NCI-H128 (cell line): ENCODE measurements at regions not wholly inside any gene's neighbourhood (a gene's known extent, or its start where the extent isn't known, plus 50 kb on each side); places are given as distances from the start of the nearest gene placed in this dataset.
"Not testable (repeated sequence)": the region's sequence is repeated elsewhere in the genome, so short reads cannot be mapped to it uniquely, and the experiment has no call there.

Experiments used
- DNase-seq: peaks from one replicate; lab custom pipeline; 2025; ENCODE audit not compliant: unreplicated experiment; lab: John Stamatoyannopoulos, UW

DNA sequence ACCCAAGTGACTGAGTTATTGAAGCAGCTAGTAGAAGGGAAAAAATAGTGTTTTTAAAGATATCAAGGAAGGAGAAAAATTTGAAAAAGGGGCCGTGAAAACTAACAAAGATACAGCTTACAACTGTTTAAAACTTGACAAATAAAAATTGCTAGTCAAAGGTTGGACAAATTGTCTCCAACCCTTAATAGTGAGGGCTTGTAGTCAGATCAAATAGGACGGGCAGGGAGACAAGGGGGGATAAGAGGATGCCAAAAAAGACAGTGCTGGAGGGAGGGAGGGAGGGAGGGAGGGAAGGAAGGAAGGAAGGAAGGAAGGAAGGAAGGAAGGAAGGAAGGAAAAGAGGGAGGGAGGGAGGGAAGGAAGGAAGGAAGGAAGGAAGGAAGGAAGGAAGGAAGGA is 1825.8 kb upstream of the MIR17HG start:
- DNase-seq, result not testable (repeated sequence)

DNA sequence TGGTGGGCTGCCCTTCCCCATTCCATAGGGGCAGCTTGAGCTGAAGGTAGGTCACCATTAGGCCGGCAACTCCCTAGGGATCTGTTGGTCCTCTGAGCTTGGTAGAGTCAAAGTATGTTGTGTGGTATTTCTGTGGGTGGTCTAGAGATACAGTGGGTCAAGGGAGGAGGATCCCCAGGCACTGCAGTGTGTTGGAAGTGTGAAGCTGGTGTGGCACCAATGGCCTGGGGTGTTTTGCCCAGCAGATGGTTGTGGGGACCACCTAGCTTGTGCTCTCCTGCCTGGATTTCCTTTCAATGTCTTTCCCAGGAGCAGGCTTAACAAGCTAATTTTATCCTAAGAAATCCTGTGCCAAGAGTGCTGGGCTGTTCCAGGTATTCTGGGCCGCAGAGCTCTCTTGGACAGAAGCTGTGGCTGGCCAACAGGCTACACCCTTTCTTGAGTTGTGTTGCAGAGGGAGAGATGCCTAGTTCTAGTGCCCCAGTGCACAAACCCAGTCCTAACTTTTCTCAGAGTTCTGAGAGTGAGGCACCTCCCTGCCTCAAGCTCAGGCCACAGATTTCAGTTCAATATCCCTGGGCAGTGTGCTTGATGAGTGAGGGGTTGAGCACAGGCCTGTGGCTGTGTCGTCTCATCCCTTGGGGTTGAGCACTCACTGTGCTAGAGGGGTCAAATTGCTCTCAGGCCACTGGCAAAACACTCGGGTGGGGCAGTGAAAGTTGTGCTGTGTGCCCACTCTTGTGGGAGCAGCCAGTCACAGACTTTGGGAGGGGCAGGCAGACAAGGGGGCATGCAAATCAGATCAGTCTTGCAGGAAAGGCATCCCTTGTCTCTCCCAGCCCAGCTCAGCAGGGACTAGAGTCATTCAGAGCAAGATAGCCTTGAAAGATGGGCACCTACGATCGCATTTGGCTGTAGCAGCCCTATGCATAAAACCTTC is 1806.1 kb upstream of the MIR17HG start:
- DNase-seq, result no peak

DNA sequence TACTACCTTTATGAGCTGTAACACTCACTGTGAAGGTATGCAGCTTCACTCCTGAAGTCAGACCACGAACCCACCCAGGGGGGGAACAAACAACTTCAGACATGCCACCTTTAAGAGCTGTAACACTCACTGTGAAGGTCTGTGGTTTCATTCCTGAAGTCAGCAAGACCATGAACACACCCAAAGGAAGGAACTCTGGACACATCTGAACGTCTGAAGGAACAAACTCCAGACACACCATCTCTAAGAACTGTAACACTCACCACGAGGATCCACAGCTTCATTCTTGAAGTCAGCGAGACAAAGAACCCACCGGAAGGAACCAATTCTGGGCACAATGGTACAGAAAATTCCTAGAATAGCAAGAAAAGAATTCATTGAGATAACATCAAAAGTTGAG is 1796.5 kb upstream of the MIR17HG start:
- DNase-seq, result no peak

DNA sequence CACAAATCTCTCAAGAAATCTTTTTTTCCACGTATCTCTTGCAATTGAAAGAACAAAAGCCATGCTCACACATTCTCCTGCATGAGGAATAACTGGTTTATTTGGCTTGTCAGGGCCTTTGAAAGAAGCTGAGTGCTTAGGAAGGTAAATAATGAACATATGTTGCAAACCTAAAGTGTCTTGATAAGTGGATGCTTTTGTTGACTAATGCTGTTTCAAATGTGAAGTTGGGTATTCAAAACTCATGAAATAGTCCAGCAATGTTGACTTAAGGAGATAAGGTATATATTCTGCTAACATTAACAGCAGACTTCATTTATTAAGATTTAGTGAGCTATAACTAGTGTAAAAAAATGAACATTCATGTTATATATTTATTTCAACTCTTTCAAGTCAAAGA is 1792.7 kb upstream of the MIR17HG start:
- DNase-seq, result peak; percentile 39

DNA sequence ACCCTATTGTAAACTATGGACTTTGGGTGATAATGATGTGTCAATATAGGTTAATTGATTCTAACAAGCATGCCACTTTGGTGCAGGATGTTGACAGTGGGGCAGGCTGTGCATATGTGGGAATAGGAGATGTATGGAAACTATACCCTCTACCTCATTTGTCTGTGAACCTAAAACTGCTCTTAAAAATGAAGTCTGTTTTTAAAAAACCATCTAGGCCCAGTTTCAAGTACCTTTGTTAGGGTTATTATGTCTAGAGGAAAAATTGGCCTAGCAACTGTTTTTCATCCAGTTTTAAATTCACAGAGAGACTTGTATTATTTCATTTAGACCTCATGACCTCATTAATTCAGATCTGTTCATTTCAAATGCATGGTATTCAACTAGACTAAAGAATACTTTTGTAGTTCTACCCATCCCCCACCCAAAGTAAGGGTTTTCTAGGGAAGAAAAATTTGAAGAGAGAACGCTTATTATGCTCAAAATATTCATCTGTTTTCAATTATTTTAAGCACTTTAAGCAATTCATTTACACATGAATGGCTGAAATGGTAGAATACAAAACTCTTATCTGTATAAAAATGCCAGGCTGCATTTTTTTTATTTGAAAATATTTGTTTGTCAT is 1781.9 kb upstream of the MIR17HG start:
- DNase-seq, result no peak

DNA sequence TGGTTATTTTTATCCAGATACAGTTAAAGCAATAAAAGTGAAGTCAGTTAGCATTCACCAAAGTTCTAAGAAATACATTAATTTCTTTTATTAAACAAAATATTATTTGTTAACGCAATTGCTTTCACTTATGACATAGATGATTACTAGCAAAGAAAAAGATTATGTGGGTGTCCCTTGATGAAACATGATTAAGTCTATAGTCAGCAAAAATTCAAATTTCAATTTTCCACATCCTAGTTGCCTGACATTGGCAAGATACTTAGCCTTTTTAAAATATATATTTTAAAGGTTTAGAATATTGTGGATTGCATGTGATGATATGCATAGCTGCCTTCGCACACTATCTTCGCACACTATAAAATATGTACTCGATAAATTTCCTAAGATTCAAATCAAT is 1780.5 kb upstream of the MIR17HG start:
- no peak for DNase-seq

DNA sequence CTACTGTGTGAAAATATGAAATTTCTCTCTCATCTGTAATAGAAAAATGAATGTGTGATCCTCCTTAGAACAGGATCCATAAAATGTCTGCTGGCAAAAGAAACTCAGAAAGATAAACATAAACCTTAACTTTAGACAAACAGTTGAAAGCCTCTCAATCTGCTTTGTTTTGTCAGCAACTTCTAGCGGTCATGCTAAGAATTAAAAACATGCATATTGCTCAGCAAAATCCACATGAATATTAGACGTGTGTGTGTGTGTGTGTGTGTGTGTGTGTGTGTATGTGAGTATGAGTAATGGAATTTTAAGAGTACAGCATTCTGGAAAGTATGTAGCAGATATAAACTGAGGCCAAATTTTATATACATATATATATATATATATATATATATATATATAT is 1779.2 kb upstream of the MIR17HG start:
- DNase-seq, result no peak

DNA sequence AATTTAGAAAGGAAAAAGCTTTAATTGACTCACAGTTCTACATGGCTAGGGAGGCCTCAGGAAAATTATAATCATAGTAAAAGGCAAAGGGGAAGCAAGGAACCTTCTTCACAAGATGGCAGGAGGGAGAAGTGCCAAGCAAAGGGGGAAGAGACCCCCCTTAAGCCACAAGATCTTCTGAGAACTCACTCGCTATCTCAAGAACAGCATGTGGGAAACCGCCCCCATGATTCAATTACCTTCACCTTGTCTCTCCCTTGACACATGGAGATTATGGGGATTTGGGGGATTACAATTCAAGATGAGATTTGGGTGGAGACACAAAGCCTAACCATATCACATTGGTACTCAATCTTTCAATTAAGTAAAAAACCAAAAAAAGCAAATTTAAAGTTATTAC is 1778.7 kb upstream of the MIR17HG start:
- DNase-seq, result no peak

DNA sequence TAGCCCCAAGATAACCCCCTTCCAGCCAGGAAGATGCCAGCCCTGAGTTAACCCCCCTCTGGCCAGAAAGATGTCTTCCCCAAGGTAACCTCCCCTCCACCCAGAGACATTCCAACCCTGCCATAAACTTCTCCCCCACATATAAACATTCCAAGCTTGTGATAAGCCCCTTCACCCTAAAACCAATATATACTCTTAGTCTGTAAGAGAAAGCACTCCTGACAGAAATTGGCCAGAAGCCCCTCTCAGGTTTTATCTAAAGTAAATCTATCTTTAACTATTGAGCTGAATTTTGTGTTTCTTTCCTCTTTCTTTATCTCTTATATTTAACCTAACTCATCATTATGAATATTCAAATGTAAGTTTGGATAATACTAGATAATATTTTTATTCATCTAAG is 1775.8 kb upstream of the MIR17HG start:
- no peak for DNase-seq

DNA sequence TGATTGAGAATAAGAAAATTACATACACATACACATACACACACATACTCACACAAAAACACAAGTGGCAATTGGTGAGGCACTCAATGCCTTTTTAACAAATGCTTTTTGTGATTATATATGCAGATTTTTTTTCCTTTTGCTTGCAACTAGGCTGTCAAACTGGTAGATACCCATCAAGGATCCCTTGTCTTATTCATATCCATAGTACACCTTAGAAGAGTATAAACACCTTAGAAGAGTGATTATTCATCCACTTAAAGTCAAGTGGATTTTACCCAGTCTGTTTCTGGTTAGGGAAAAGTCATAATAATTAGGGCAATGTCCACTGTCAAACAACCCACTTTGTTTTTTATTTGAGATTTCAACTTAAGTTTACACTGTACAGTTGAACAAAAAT is 1773.4 kb upstream of the MIR17HG start:
- no peak for DNase-seq

DNA sequence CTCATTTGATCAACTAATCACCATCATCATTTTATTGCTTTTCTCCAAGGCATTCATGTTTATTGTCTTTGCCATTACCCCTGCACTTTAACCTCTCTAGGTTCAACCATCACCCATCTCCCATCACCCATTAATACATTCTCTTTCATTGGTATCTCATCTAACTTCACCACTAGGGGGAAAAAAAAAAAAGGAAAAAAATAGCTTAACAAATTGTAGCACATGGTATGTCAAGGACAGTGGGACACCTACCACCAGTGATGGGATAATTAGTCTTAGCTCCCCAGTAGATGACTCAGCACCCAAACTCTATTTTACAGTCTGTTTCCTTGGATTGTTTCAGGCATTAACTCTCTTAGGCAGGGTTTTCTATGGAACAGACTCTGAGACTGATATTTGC is 1770.2 kb upstream of the MIR17HG start:
- no peak for DNase-seq

DNA sequence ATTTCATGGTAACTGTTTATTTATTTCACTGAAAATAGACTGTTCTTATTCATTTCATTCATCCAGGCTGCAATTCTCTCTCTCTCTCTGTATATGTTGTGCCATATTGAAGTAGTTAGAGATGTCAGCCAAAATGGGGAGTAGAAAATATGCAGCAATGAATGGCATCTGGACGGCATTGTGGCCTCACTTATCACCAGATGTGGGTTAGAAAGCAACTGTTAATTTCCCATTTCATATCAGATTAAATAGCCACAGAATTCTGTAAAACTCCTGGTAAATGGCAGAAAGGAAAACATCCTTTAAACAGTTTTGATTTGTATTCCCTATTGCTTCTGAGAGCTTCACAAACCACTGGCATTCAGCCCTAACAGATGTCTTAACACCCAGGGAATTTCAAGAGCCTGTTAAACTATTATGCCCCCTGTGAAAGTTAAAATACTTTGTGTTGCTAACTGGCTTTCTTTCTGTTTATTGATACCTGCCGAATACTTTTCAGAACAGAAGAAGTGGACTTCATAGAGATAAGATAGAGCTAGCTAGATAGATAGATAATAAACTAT is 1763.3 kb upstream of the MIR17HG start:
- no peak for DNase-seq

DNA sequence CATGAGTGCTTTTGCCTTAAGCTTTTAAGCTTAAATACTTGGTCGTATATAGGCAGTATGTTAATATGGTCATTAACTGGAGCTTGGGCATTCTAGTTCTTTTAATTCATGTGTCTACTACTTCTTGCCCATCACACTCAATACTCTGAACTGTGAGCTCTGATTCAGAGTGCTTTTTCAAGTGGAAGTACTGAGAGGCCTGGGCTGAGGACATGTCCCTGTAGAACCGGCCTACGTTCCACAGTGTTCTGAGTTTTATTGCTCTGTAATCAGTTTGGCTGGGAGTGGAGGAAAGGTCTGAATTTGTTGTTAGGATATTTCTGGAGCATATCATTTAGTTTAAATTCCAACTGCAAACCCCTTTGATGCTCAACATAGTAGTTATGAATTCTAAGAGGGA is 1744.8 kb upstream of the MIR17HG start:
- no peak for DNase-seq

DNA sequence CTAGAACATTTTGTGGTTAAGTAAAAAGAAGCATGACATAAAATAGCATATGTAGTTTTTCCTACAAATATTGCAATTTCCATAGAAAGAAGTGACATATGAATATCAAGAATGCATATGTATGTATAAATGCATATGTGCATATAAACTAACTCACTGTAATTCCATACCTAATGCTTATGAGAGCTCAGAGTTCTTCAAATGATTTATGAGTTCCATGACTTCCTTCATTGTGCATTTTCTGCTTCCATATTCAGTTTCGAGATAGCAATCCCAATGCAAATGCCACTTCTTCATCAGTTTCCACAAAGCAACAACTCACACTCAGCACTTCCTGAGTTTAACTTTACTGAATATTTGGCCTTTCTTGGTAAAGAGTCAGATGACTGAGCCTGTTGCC is 1744.3 kb upstream of the MIR17HG start:
- DNase-seq, result no peak

DNA sequence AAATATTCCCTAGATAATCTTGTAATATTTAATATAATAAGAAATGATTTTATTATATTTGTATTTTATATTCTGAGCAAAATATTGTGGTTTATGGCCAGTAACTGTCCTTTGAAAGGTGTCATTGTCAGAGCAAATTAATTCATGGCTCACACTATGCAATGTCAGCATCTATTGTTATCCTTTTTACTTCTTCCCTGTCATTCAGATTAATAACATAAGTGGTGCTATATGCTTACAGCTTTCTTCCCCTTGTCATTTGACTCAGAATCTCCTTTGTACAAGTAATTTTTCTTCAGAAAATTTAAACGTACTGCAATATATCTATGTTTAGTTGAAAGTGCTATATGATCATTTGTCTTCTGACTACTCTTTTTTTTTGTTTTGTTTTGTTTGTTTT is 1738.2 kb upstream of the MIR17HG start:
- no peak for DNase-seq

DNA sequence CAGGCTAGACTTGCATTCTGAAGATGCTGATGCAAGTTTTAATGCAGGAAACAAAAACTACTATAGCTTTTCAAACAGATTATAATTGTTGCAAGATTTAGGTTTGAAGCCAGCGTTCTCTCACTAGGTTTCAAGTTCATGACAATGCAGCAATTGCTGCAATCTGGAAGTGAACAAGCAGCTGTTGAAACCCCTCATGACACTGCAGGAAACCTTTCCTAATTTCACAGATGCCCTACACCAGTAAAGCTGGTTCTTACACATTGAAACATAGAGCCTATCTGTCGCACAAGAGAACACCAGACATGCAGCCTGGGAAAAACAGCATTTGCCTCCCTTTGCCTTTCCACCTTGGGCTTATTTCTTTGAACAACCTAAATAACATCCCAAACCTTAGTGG is 1737.2 kb upstream of the MIR17HG start:
- no peak for DNase-seq

DNA sequence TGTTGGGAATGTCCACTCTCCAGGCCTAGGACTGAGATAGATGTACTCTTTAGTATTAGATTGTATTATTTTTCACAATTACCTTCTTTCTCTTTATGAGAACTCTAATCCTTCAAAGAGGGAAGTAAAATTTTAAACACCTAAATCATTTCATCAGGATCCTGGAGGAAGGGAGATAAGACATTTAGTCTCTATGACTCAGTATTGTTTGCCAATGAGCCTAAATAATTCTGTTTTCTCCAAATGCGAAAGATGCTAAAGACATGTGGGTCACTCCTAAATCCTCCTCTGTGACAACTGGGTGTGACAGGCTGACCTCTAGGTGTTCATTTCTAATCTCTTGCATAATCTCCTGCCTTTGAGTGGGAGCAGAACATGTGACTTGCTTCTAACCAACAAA is 1736.6 kb upstream of the MIR17HG start:
- DNase-seq, result no peak

DNA sequence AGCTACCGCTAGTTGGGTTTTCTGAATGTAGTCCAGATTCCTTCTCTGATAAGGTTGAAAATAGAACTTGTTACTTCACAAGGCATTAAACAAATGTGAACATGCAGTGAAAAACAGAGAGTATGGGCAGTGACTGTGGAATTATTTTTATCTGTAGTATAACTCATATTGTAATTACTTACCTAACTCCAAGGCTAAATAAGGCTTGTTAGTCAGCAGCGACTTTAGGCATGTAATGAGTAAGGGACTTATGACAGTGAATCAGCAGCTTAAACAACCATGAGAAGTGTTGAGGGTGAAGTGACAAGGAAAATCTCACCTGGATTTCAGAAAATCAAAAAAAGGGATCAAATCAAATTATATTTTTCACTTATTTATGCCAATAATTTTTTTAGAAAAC is 1719.5 kb upstream of the MIR17HG start:
- no peak for DNase-seq

DNA sequence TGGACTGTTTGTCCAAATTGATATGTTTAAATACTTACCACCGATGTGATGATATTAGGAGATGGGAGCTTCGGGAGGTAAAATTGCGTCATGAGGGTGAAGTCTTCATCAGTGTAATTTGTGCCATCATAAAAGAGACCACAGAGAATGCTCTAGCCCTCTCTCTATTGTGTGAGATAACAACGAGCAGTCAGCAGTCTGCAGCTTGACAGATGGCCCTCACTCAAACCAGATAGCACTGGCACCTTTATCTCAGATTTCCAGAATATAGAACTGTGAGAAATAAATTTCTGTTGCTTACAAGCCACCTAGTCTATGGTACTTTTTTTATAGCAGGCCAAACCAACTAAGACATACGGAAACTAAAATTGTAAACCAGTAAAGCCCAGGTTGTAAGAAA is 1718.9 kb upstream of the MIR17HG start:
- DNase-seq, result no peak

DNA sequence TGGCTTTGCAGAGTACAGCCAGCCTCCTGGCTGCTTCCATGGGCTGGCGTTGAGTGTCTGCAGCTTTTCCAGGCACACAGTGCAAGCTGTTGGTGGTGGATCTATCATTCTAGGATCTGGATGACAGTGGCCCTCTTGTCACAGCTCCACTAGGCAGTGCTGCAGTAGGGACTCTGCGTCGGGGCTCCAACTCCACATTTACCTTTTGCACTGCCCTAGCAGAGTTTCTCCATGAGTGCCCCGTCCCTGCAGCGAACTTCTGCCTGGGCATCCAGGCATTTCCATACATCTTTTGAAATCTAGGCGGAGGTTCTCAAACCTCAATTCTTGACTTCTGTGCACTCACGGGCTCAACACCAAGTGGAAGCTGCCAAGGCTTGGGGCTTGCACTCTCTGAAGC is 1697.3 kb upstream of the MIR17HG start:
- no peak for DNase-seq

DNA sequence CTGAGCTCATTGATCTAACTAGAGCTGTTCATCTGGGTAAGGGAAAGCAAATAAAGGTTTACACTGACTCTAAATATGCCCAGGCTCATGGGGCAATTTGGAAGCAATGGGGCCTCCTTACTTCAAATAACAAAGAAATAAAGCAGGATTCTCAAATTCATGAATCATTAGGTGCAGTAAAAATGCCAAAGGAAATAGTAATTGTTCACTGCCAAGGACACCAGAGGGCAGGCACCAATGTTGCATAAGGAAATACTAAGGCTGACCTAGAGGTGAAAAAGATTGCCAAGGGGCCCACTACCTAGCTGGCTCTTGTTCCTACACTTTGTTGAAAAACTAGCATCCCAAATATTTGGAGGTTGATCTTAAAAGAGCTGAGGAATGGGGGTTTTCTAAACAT is 1686.7 kb upstream of the MIR17HG start:
- no peak for DNase-seq

DNA sequence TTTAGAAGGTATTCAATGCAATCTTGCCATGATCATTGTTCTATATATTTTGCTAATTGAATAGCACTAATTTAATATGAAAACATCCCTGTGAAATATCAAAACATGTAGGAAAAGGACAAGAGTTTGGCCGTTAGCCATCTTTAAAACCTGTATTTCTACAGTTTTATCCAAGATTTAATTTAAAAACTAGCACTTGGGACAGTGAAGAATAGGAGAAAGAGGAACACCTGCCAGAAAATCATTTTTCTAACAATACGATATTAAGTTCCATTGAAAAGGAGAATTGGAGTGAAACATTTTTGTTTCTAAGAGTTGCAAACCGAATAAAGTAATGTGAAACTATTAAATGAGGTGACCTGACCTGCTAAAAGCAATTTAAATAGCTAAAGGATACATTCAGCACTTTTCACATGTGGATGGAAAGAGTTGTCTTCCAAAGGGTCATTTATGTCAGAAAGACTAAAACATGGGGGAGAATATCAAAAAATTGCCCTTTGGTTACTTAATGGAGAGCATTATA is 1673.6 kb upstream of the MIR17HG start:
- DNase-seq, result no peak
